ENCODE measurements at regions not wholly inside any gene's neighbourhood (a gene's known extent, or its start where the extent isn't known, plus 50 kb on each side); places are given as distances from the start of the nearest gene placed in this dataset.

- in situ Hi-C loops (cut with MboI; ENCODE audit: low sequenced_read_pairs, unreplicated experiment) = no loop called here
- DNase-seq (ENCODE audit: low spot score) = no peak
- TF ChIP-seq CTCF (IDR thresholded peaks at IDR 0.05; ENCODE audit: borderline replicate concordance, control extremely low read depth, extremely low read depth, insufficient read depth, missing control alignments) = no peak
Observed at GRCh38 chr5:62974623-62975022, 396.0 kb downstream of the LRRC70 start.

GRCh38 chr5:62969409-62970120, 390.9 kb downstream of the LRRC70 start:
- DNase-seq (ENCODE audit: low spot score) = no peak
- TF ChIP-seq CTCF (IDR thresholded peaks at IDR 0.05; ENCODE audit: borderline replicate concordance, control extremely low read depth, extremely low read depth, insufficient read depth, missing control alignments) = no peak
- in situ Hi-C loops (cut with MboI; ENCODE audit: low sequenced_read_pairs, unreplicated experiment) = no loop called here

GRCh38 chr5:62964428-62964827, 385.8 kb downstream of the LRRC70 start:
- in situ Hi-C loops (cut with MboI; ENCODE audit: low sequenced_read_pairs, unreplicated experiment) = no loop called here
- no peak for TF ChIP-seq CTCF (IDR thresholded peaks at IDR 0.05; ENCODE audit: borderline replicate concordance, control extremely low read depth, extremely low read depth, insufficient read depth, missing control alignments)
- DNase-seq (ENCODE audit: low spot score) = no peak

- TF ChIP-seq CTCF (IDR thresholded peaks at IDR 0.05; ENCODE audit: borderline replicate concordance, control extremely low read depth, extremely low read depth, insufficient read depth, missing control alignments) = no peak
- in situ Hi-C loops (cut with MboI; ENCODE audit: low sequenced_read_pairs, unreplicated experiment) = no loop called here
Observed at GRCh38 chr5:62960781-62961180, 382.2 kb downstream of the LRRC70 start.

GRCh38 chr5:62956597-62956996, 378.0 kb downstream of the LRRC70 start:
- no peak for TF ChIP-seq CTCF (IDR thresholded peaks at IDR 0.05; ENCODE audit: borderline replicate concordance, control extremely low read depth, extremely low read depth, insufficient read depth, missing control alignments)

More at GRCh38 chr5:62960781-62961180, 382.2 kb downstream of the LRRC70 start:
- DNase-seq (ENCODE audit: low spot score) = no peak

GRCh38 chr5:62954578-62954977, 376.0 kb downstream of the LRRC70 start:
- in situ Hi-C loops (cut with MboI; ENCODE audit: low sequenced_read_pairs, unreplicated experiment) = no loop called here
- no peak for TF ChIP-seq CTCF (IDR thresholded peaks at IDR 0.05; ENCODE audit: borderline replicate concordance, control extremely low read depth, extremely low read depth, insufficient read depth, missing control alignments)
- no peak for DNase-seq (ENCODE audit: low spot score)

More at GRCh38 chr5:62956597-62956996, 378.0 kb downstream of the LRRC70 start:
- in situ Hi-C loops (cut with MboI; ENCODE audit: low sequenced_read_pairs, unreplicated experiment) = no loop called here
- no peak for DNase-seq (ENCODE audit: low spot score)
